Mesothelial cell of epicardium (in vitro differentiated cells): ENCODE measurements at regions not wholly inside any gene's neighbourhood (a gene's known extent, or its start where the extent isn't known, plus 50 kb on each side); places are given as distances from the start of the nearest gene placed in this dataset.
"Not testable (repeated sequence)": the region's sequence is repeated elsewhere in the genome, so short reads cannot be mapped to it uniquely, and the experiment has no call there.

Source experiments
- DNase-seq, 2 experiments: peaks; one replicate each; pipeline ENCODE4 v3.0.0; 2021; ENCODE audit warnings: low spot score in 2 of 2; ENCODE audit not compliant: unreplicated experiment in 2 of 2
- H3K27ac Mint-ChIP-seq: 2 replicates; pipeline ENCODE4 v1.8.0; 2021; ENCODE audit warnings: mixed read lengths
- H3K27me3 Mint-ChIP-seq: 2 replicates; pipeline ENCODE4 v1.8.0; 2021; ENCODE audit warnings: low read depth, mixed read lengths
- H3K36me3 Mint-ChIP-seq: 2 replicates; pipeline ENCODE4 v1.8.0; 2021; ENCODE audit warnings: mixed read lengths
- H3K4me1 Mint-ChIP-seq: 2 replicates; pipeline ENCODE4 v1.8.0; 2021; ENCODE audit warnings: mixed read lengths
- H3K4me3 Mint-ChIP-seq: 2 replicates; pipeline ENCODE4 v1.8.0; 2021; ENCODE audit warnings: mild to moderate bottlenecking, moderate library complexity, mixed read lengths
- H3K9me3 Mint-ChIP-seq: 2 replicates; pipeline ENCODE4 v1.8.0; 2021; ENCODE audit warnings: mixed read lengths
- TF ChIP-seq, protein P1 (sequence below): fragments of 200-600 bp; sonication (generic); IDR thresholded peaks from one replicate; pipeline ENCODE4 v1.5.0; 2021; ENCODE audit warnings: antibody characterized with exemption; ENCODE audit not compliant: unreplicated experiment

DNA sequence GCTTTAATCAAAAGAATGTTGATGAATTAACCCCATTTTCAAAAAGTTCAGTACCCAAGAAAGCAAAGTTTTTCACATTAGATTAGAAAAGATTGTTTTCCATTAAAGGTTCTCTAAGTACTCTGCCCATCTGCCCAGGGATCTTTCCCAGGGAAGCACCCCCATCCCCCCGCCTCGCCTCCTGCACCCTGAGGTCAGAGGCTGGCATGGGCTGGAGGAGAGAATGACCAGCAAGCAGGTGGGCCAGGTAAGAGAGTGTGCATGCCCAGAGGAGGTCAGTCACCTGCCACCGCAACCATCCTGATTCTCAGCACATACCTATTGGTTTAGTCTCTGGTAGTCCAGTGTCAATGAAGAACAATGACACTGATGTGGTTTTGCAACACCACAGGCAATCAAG lies 279.4 kb upstream of the ZNF507 start:
- H3K27ac Mint-ChIP-seq, result no peak overlapping the region
- H3K36me3 Mint-ChIP-seq, result no peaks in the 10 kb centered on the region
- no peak for DNase-seq
- H3K9me3 Mint-ChIP-seq, result no peaks in the 10 kb centered on the region
- H3K4me3 Mint-ChIP-seq, result no peak overlapping the region
- peaks cover 29% of the 10 kb centered on the region for H3K4me1 Mint-ChIP-seq
- TF ChIP-seq, protein P1, sequence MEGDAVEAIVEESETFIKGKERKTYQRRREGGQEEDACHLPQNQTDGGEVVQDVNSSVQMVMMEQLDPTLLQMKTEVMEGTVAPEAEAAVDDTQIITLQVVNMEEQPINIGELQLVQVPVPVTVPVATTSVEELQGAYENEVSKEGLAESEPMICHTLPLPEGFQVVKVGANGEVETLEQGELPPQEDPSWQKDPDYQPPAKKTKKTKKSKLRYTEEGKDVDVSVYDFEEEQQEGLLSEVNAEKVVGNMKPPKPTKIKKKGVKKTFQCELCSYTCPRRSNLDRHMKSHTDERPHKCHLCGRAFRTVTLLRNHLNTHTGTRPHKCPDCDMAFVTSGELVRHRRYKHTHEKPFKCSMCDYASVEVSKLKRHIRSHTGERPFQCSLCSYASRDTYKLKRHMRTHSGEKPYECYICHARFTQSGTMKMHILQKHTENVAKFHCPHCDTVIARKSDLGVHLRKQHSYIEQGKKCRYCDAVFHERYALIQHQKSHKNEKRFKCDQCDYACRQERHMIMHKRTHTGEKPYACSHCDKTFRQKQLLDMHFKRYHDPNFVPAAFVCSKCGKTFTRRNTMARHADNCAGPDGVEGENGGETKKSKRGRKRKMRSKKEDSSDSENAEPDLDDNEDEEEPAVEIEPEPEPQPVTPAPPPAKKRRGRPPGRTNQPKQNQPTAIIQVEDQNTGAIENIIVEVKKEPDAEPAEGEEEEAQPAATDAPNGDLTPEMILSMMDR, result no peak
- peaks cover 4% of the 10 kb centered on the region for H3K27me3 Mint-ChIP-seq

GRCh38 chr19:32067685-32068084 lies 277.7 kb upstream of the ZNF507 start:
- TF ChIP-seq, protein P1, result no peak
- H3K4me1 Mint-ChIP-seq, result peaks cover 30% of the 10 kb centered on the region
- DNase-seq, result no peak

GRCh38 chr19:32068793-32069192 lies 276.6 kb upstream of the ZNF507 start:
- Mint-ChIP-seq H3K27ac (no peak overlapping the region), H3K27me3 (peaks cover 6% of the 10 kb centered on the region), H3K4me1 (peaks cover 30% of the 10 kb centered on the region), H3K4me3 (no peak overlapping the region), H3K36me3 (no peaks in the 10 kb centered on the region), H3K9me3 (no peaks in the 10 kb centered on the region)
- TF ChIP-seq, protein P1, result no peak
- no peak for DNase-seq

More at GRCh38 chr19:32067685-32068084, 277.7 kb upstream of the ZNF507 start:
- no peak overlapping the region for H3K4me3 Mint-ChIP-seq
- no peaks in the 10 kb centered on the region for H3K9me3 Mint-ChIP-seq
- no peak overlapping the region for H3K27ac Mint-ChIP-seq
- no peaks in the 10 kb centered on the region for H3K36me3 Mint-ChIP-seq
- peaks cover 4% of the 10 kb centered on the region for H3K27me3 Mint-ChIP-seq

DNA sequence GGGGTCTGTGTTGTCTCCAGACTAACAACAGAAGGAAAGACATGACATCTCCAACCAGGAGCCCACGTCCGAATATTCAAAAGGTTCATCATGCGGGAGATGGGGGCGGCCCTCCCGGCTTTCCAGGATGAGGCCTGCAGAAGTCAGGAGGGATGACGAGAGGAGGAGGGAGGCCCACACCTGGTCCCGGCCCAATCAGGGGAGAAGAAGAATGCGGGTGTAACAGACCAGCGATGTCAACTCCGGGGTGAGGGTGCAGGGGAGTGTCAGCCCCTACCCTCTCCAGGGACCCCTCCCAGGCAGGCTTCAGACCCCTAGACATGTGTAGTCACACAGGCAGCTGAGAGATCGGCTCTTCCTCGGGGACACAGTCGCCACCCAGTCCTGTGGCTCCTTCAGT lies 275.3 kb upstream of the ZNF507 start:
- TF ChIP-seq, protein P1, result no peak
- Mint-ChIP-seq H3K9me3 (no peaks in the 10 kb centered on the region), H3K36me3 (no peaks in the 10 kb centered on the region), H3K4me1 (peaks cover 31% of the 10 kb centered on the region), H3K27me3 (peaks cover 4% of the 10 kb centered on the region), H3K27ac (no peak overlapping the region), H3K4me3 (no peak overlapping the region)
- no peak for DNase-seq

GRCh38 chr19:32082028-32082427 lies 263.4 kb upstream of the ZNF507 start:
- no peak overlapping the region for H3K27ac Mint-ChIP-seq
- peaks cover 24% of the 10 kb centered on the region for H3K27me3 Mint-ChIP-seq
- peaks cover 6% of the 10 kb centered on the region for H3K4me1 Mint-ChIP-seq
- no peaks in the 10 kb centered on the region for H3K36me3 Mint-ChIP-seq
- TF ChIP-seq, protein P1, result no peak
- peaks cover 5% of the 10 kb centered on the region for H3K9me3 Mint-ChIP-seq
- no peak for DNase-seq
- no peak overlapping the region for H3K4me3 Mint-ChIP-seq

DNA sequence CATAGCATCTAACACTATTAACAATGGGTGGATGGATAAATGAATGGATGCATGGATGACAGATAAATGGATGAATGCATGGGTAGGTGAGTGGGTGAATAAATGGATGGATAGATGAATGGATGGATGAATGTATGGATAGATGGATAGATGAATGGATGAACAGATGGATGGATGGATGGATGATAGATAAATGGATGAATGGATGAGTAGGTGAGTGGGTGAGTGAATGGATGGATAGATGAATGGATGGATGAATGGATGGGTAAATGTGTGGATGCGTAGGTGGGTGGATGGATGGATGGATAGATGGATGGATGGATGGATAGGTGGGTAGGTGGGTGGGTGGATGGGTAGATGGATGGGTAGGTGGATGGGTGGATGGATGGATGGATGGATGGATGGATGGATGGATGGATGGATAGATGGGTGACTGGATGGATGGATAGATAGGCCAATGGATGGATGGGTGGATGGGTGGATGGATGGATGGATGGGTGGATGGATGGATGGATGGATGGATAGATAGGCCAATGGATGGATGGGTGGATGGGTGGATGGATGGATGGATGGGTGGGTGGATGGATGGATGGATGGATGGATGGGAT lies 260.6 kb upstream of the ZNF507 start:
- peaks cover 15% of the 10 kb centered on the region for H3K27me3 Mint-ChIP-seq
- H3K27ac Mint-ChIP-seq, H3K4me3 Mint-ChIP-seq, H3K4me1 Mint-ChIP-seq, H3K9me3 Mint-ChIP-seq, H3K36me3 Mint-ChIP-seq, DNase-seq: not testable (repeated sequence)
